IMR-90 (cell line): ENCODE measurements at regions not wholly inside any gene's neighbourhood (a gene's known extent, or its start where the extent isn't known, plus 50 kb on each side); places are given as distances from the start of the nearest gene placed in this dataset.

Experiments
- ATAC-seq: fragments of 200-7000 bp; cut with Tn5 transposase; 2 replicates; pipeline ENCODE4 v1.9.1; 2020; ENCODE audit warnings: low read depth, mild to moderate bottlenecking, moderate library complexity
- BruUV-seq: library from RNA; stranded (reverse); fragments of 400-500 nt; replicated peaks from 2 replicates; lab custom pipeline; 2021; lab: Mats Ljungman, UMichigan
- CTCF ChIA-PET: fragments of 300-600 bp; formaldehyde crosslinking; extraction: SDS; loops from one replicate; lab custom pipeline; 2021; ENCODE audit warnings: antibody characterized with exemption; lab: Yijun Ruan, JAX
- POLR2A ChIA-PET: fragments of 300-600 bp; sonication (Branson Sonifier 250); formaldehyde crosslinking; loops from one replicate; lab custom pipeline; 2022; ENCODE audit warnings: antibody characterized with exemption; ENCODE audit not compliant: unreplicated experiment; lab: Charles Lee
- DNase-seq: peaks from one replicate; pipeline ENCODE4 v3.0.0; 2013
- H2AFZ ChIP-seq: replicated peaks from 2 replicates; pipeline ENCODE3; 2013; ENCODE audit warnings: low read length, mild to moderate bottlenecking; ENCODE audit not compliant: poor library complexity
- H2AK5ac ChIP-seq: 2 replicates; pipeline ENCODE4 v1.6.1; 2013; ENCODE audit warnings: low read depth, low read length, inconsistent platforms
- H2AK9ac ChIP-seq: replicated peaks from 2 replicates; pipeline ENCODE3; 2013; ENCODE audit warnings: mild to moderate bottlenecking, low read depth, low read length, moderate library complexity; ENCODE audit not compliant: poor library complexity
- H2BK120ac ChIP-seq: 2 replicates; pipeline ENCODE4 v1.6.1; 2013; ENCODE audit warnings: low read depth, low read length, inconsistent platforms
- H2BK15ac ChIP-seq: 3 replicates; pipeline ENCODE4 v1.6.1; 2013; ENCODE audit warnings: low read depth, low read length, inconsistent platforms
- H2BK20ac ChIP-seq: 2 replicates; pipeline ENCODE4 v1.6.1; 2013; ENCODE audit warnings: low read depth, mild to moderate bottlenecking, inconsistent platforms, low read length, moderate library complexity
- H2BK5ac ChIP-seq: 2 replicates; pipeline ENCODE4 v1.6.1; 2013; ENCODE audit warnings: mild to moderate bottlenecking, low read depth, low read length, inconsistent platforms; ENCODE audit not compliant: poor library complexity, severe bottlenecking
- H3K14ac ChIP-seq: replicated peaks from 2 replicates; pipeline ENCODE4 v1.6.1; 2013; ENCODE audit warnings: low read depth, low read length, inconsistent platforms
- H3K18ac ChIP-seq: 2 replicates; pipeline ENCODE4 v1.6.1; 2013; ENCODE audit warnings: low read depth, low read length, control low read depth
- H3K23ac ChIP-seq: 2 replicates; pipeline ENCODE4 v1.6.1; 2013; ENCODE audit warnings: low read depth, low read length, inconsistent platforms
- H3K27ac ChIP-seq: 2 replicates; pipeline ENCODE4 v1.5.1; 2013; ENCODE audit warnings: mild to moderate bottlenecking, control low read depth, low read length; ENCODE audit not compliant: insufficient read depth
- H3K27me3 ChIP-seq: 2 replicates; pipeline ENCODE4 v1.6.1; 2013; ENCODE audit warnings: low read length; ENCODE audit not compliant: control insufficient read depth, insufficient read depth
- H3K36me3 ChIP-seq: 2 replicates; pipeline ENCODE4 v1.6.1; 2013; ENCODE audit warnings: low read length, mixed read lengths; ENCODE audit not compliant: control insufficient read depth, insufficient read depth
- H3K4ac ChIP-seq: 2 replicates; pipeline ENCODE4 v1.6.1; 2013; ENCODE audit warnings: low read depth, low read length, inconsistent platforms
- H3K4me1 ChIP-seq: 2 replicates; pipeline ENCODE4 v1.6.1; 2013; ENCODE audit warnings: low read length, mixed read lengths; ENCODE audit not compliant: control insufficient read depth, insufficient read depth
- H3K4me2 ChIP-seq: 2 replicates; pipeline ENCODE4 v1.6.1; 2013; ENCODE audit warnings: low read depth, mild to moderate bottlenecking, control low read depth, low read length, moderate library complexity
- H3K4me3 ChIP-seq: 2 replicates; pipeline ENCODE4 v1.5.1; 2013; ENCODE audit warnings: low read depth, mild to moderate bottlenecking, control low read depth, low read length, moderate library complexity; ENCODE audit not compliant: insufficient read depth
- H3K56ac ChIP-seq: 2 replicates; pipeline ENCODE4 v1.6.1; 2013; ENCODE audit warnings: low read length, inconsistent platforms; ENCODE audit not compliant: insufficient read depth; ENCODE audit errors: extremely low read depth
- H3K79me1 ChIP-seq, 2 experiments: 2 replicates each; pipeline ENCODE4 v1.6.1; 2013; ENCODE audit warnings: low read length in 2 of 2, inconsistent platforms in 1 of 2, low read depth in 1 of 2
- H3K9ac ChIP-seq: 2 replicates; pipeline ENCODE4 v1.6.1; 2013; ENCODE audit warnings: low read depth, low read length, control low read depth
- H3K9me1 ChIP-seq: 2 replicates; pipeline ENCODE4 v1.6.1; 2013; ENCODE audit warnings: low read length, inconsistent platforms; ENCODE audit not compliant: insufficient read depth
- H3K9me3 ChIP-seq: 2 replicates; pipeline ENCODE4 v1.6.1; 2013; ENCODE audit warnings: low read length; ENCODE audit not compliant: control insufficient read depth, insufficient read depth
- H4K20me1 ChIP-seq: 2 replicates; pipeline ENCODE4 v1.6.1; 2013; ENCODE audit warnings: low read length, inconsistent platforms; ENCODE audit not compliant: insufficient read depth
- H4K5ac ChIP-seq: 2 replicates; pipeline ENCODE4 v1.6.1; 2013; ENCODE audit warnings: mild to moderate bottlenecking, low read depth, low read length, control low read depth
- H4K8ac ChIP-seq, 2 experiments: 2 replicates each; pipeline ENCODE4 v1.6.1; 2013; ENCODE audit warnings: low read depth in 2 of 2, low read length in 2 of 2, control low read depth in 1 of 2, inconsistent platforms in 1 of 2
- H4K91ac ChIP-seq: 2 replicates; pipeline ENCODE4 v1.6.1; 2013; ENCODE audit warnings: low read depth, low read length, inconsistent platforms; ENCODE audit not compliant: insufficient read depth
- POLR2A ChIP-seq: IDR thresholded peaks from 2 replicates; pipeline ENCODE4 v1.6.1; 2012; ENCODE audit warnings: mild to moderate bottlenecking, low read depth, low read length
- WGBS, 2 experiments: methylation state at CpG; one replicate each; pipeline versions ENCODE4 v1.1.5 to v1.1.7; 2013; ENCODE audit warnings: missing lambda C conversion rate in 2 of 2; ENCODE audit not compliant: insufficient read length in 1 of 2; ENCODE audit errors: extremely low coverage in 2 of 2; 5-methylcytosine and 5-hydroxymethylcytosine counted together
- dilution Hi-C: fragments of 300-500 bp; cut with HindIII; formaldehyde crosslinking; loops from one replicate; pipeline ENCODE4 v1.14.3; 2018; ENCODE audit warnings: low sequenced_read_pairs; ENCODE audit not compliant: unreplicated experiment
- in situ Hi-C: fragments of 300-500 bp; cut with MboI; formaldehyde crosslinking; loops from 3 replicates; pipeline ENCODE4 v1.14.3; 2019; ENCODE audit warnings: low sequenced_read_pairs, inconsistent platforms, mixed read lengths
- intact Hi-C: fragments of 100-400 bp; cut with micrococcal nuclease; formaldehyde crosslinking; loops from 2 replicates; pipeline ENCODE4 v1.10.0; 2022

DNA sequence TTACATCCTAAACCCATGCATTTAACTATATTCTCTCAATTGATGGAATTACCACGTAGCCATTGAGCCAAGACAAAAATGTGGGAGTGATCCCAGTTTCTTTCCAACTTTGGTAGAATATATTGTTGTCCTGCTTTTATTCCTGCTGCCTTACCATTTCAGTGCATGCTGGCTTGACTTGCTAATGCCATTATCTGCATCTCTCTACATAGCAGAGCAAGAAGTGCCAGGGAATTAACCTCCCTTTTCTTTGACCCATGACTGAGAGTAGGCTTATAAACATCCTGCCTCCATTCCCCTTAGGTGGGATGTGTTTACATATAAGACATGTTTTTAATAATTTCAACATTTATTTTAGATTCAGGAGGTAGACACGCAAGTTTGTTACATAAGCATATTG is 1153.4 kb downstream of the IGSF11 start:
- H3K9me3 ChIP-seq: no peaks in the 10 kb centered on the region
- H3K9me1 ChIP-seq: no peaks in the 10 kb centered on the region
- H3K4me3 ChIP-seq: no peak overlapping the region
- H2BK20ac ChIP-seq: no peak overlapping the region
- no peak for DNase-seq
- no peak overlapping the region for H2BK15ac ChIP-seq
- POLR2A ChIA-PET: no interaction called here
- no peak overlapping the region for H3K18ac ChIP-seq
- WGBS, 2 experiments: no CpG with 5 or more reads among the region's 2 CpGs
- H3K79me1 ChIP-seq: no peaks in the 10 kb centered on the region
- no peak overlapping the region for H2BK120ac ChIP-seq
- H2BK5ac ChIP-seq: no peak overlapping the region
- H3K4me2 ChIP-seq: no peak overlapping the region
- no peak overlapping the region for H3K27ac ChIP-seq
- no peak overlapping the region for H2AK9ac ChIP-seq
- H3K9ac ChIP-seq: no peak overlapping the region
- H3K4me1 ChIP-seq: 0 out of 2 replicates have a peak, but pooled peaks cover 2% of the 10 kb centered on the region
- dilution Hi-C loops (no loop called here), intact Hi-C loops (no loop called here), in situ Hi-C loops (no loop called here)
- H4K91ac ChIP-seq: no peak overlapping the region
- H2AK5ac ChIP-seq: no peak overlapping the region
- CTCF ChIA-PET: no interaction called here
- no peaks in the 10 kb centered on the region for H4K20me1 ChIP-seq
- no peak overlapping the region for H2AFZ ChIP-seq
- no peak overlapping the region for H4K8ac ChIP-seq
- H3K14ac ChIP-seq: no peak overlapping the region
- no peaks in the 10 kb centered on the region for H3K27me3 ChIP-seq
- no peak overlapping the region for H4K5ac ChIP-seq
- no TSS peak for BruUV-seq
- H3K4ac ChIP-seq: no peak overlapping the region
- H3K36me3 ChIP-seq: no peaks in the 10 kb centered on the region
- no peak for TF ChIP-seq POLR2A
- no peak overlapping the region for H3K23ac ChIP-seq
- no peak for ATAC-seq
- H3K56ac ChIP-seq: no peak overlapping the region
